ENCODE measurements at regions not wholly inside any gene's neighbourhood (a gene's known extent, or its start where the extent isn't known, plus 50 kb on each side); places are given as distances from the start of the nearest gene placed in this dataset.

DNA sequence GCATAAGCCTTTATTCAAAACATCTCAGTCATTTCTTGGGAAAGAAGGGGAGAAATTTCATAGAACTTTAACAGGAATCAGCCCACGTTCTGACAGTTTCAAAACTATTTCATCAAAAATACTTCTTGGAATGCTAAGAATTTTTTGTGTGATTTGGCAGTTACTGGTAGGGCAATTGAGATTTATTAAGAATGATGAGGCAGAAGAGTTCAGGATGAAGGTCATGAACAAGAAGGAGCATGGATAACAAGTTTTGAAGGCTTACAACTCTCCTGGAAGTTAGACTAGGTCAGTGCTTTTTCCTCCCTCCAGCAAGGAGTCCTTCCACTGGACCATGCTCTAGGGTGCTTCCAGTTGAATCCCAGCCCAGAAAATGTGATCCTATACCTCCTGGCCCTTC is 569.9 kb downstream of the ANKRD7 start:
- no peak overlapping the region for H3K4me2 ChIP-seq
- Mint-ChIP-seq H3K9me3 (no peaks in the 10 kb centered on the region), H3K27me3 (ENCODE audit: insufficient read depth, low read depth, poor library complexity) (peaks cover 3% of the 10 kb centered on the region), H3K4me1 (peaks cover 3% of the 10 kb centered on the region; the same call in 1 of the 3 replicates), H3K27ac (no peak overlapping the region; the same call in 1 of the 2 replicates), H3K36me3 (ENCODE audit: low read depth) (no peaks in the 10 kb centered on the region), H3K4me3 (no peak overlapping the region)
- DNase-seq (ENCODE audit: low spot score) (no peak), ATAC-seq (no peak)
- TF ChIP-seq, protein P1, sequence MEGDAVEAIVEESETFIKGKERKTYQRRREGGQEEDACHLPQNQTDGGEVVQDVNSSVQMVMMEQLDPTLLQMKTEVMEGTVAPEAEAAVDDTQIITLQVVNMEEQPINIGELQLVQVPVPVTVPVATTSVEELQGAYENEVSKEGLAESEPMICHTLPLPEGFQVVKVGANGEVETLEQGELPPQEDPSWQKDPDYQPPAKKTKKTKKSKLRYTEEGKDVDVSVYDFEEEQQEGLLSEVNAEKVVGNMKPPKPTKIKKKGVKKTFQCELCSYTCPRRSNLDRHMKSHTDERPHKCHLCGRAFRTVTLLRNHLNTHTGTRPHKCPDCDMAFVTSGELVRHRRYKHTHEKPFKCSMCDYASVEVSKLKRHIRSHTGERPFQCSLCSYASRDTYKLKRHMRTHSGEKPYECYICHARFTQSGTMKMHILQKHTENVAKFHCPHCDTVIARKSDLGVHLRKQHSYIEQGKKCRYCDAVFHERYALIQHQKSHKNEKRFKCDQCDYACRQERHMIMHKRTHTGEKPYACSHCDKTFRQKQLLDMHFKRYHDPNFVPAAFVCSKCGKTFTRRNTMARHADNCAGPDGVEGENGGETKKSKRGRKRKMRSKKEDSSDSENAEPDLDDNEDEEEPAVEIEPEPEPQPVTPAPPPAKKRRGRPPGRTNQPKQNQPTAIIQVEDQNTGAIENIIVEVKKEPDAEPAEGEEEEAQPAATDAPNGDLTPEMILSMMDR (conservative IDR thresholded peaks at IDR 0.05; ENCODE audit: low read depth in 2 of 2): no peak
- TF ChIP-seq ZNF114 (CRISPR knock-in tag; IDR thresholded peaks at IDR 0.05): no peak
- TF ChIP-seq, protein P2, sequence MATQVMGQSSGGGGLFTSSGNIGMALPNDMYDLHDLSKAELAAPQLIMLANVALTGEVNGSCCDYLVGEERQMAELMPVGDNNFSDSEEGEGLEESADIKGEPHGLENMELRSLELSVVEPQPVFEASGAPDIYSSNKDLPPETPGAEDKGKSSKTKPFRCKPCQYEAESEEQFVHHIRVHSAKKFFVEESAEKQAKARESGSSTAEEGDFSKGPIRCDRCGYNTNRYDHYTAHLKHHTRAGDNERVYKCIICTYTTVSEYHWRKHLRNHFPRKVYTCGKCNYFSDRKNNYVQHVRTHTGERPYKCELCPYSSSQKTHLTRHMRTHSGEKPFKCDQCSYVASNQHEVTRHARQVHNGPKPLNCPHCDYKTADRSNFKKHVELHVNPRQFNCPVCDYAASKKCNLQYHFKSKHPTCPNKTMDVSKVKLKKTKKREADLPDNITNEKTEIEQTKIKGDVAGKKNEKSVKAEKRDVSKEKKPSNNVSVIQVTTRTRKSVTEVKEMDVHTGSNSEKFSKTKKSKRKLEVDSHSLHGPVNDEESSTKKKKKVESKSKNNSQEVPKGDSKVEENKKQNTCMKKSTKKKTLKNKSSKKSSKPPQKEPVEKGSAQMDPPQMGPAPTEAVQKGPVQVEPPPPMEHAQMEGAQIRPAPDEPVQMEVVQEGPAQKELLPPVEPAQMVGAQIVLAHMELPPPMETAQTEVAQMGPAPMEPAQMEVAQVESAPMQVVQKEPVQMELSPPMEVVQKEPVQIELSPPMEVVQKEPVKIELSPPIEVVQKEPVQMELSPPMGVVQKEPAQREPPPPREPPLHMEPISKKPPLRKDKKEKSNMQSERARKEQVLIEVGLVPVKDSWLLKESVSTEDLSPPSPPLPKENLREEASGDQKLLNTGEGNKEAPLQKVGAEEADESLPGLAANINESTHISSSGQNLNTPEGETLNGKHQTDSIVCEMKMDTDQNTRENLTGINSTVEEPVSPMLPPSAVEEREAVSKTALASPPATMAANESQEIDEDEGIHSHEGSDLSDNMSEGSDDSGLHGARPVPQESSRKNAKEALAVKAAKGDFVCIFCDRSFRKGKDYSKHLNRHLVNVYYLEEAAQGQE (IDR thresholded peaks at IDR 0.05; ENCODE audit: unreplicated experiment): no peak
- TF ChIP-seq JUNB (IDR thresholded peaks at IDR 0.05; ENCODE audit: unreplicated experiment): no peak
- TF ChIP-seq, protein P3, sequence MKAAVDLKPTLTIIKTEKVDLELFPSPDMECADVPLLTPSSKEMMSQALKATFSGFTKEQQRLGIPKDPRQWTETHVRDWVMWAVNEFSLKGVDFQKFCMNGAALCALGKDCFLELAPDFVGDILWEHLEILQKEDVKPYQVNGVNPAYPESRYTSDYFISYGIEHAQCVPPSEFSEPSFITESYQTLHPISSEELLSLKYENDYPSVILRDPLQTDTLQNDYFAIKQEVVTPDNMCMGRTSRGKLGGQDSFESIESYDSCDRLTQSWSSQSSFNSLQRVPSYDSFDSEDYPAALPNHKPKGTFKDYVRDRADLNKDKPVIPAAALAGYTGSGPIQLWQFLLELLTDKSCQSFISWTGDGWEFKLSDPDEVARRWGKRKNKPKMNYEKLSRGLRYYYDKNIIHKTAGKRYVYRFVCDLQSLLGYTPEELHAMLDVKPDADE (IDR thresholded peaks at IDR 0.05): no peak
- no peak for TF ChIP-seq EZH2 (IDR thresholded peaks at IDR 0.05; ENCODE audit: low read depth, unreplicated experiment)
- no peak for TF ChIP-seq STAT1 (IDR thresholded peaks at IDR 0.05; ENCODE audit: unreplicated experiment)
- no peak for TF ChIP-seq ZNF331 (CRISPR knock-in tag; IDR thresholded peaks at IDR 0.05; ENCODE audit: low read depth)
- TF ChIP-seq CREB1 (CRISPR knock-in tag; IDR thresholded peaks at IDR 0.05; ENCODE audit: low read depth): no peak
- TF ChIP-seq NANOG (IDR thresholded peaks at IDR 0.05; ENCODE audit: borderline replicate concordance): no peak
- TF ChIP-seq EZH2phosphoT487 (IDR thresholded peaks at IDR 0.05; ENCODE audit: unreplicated experiment): no peak
- TF ChIP-seq, protein P4, sequence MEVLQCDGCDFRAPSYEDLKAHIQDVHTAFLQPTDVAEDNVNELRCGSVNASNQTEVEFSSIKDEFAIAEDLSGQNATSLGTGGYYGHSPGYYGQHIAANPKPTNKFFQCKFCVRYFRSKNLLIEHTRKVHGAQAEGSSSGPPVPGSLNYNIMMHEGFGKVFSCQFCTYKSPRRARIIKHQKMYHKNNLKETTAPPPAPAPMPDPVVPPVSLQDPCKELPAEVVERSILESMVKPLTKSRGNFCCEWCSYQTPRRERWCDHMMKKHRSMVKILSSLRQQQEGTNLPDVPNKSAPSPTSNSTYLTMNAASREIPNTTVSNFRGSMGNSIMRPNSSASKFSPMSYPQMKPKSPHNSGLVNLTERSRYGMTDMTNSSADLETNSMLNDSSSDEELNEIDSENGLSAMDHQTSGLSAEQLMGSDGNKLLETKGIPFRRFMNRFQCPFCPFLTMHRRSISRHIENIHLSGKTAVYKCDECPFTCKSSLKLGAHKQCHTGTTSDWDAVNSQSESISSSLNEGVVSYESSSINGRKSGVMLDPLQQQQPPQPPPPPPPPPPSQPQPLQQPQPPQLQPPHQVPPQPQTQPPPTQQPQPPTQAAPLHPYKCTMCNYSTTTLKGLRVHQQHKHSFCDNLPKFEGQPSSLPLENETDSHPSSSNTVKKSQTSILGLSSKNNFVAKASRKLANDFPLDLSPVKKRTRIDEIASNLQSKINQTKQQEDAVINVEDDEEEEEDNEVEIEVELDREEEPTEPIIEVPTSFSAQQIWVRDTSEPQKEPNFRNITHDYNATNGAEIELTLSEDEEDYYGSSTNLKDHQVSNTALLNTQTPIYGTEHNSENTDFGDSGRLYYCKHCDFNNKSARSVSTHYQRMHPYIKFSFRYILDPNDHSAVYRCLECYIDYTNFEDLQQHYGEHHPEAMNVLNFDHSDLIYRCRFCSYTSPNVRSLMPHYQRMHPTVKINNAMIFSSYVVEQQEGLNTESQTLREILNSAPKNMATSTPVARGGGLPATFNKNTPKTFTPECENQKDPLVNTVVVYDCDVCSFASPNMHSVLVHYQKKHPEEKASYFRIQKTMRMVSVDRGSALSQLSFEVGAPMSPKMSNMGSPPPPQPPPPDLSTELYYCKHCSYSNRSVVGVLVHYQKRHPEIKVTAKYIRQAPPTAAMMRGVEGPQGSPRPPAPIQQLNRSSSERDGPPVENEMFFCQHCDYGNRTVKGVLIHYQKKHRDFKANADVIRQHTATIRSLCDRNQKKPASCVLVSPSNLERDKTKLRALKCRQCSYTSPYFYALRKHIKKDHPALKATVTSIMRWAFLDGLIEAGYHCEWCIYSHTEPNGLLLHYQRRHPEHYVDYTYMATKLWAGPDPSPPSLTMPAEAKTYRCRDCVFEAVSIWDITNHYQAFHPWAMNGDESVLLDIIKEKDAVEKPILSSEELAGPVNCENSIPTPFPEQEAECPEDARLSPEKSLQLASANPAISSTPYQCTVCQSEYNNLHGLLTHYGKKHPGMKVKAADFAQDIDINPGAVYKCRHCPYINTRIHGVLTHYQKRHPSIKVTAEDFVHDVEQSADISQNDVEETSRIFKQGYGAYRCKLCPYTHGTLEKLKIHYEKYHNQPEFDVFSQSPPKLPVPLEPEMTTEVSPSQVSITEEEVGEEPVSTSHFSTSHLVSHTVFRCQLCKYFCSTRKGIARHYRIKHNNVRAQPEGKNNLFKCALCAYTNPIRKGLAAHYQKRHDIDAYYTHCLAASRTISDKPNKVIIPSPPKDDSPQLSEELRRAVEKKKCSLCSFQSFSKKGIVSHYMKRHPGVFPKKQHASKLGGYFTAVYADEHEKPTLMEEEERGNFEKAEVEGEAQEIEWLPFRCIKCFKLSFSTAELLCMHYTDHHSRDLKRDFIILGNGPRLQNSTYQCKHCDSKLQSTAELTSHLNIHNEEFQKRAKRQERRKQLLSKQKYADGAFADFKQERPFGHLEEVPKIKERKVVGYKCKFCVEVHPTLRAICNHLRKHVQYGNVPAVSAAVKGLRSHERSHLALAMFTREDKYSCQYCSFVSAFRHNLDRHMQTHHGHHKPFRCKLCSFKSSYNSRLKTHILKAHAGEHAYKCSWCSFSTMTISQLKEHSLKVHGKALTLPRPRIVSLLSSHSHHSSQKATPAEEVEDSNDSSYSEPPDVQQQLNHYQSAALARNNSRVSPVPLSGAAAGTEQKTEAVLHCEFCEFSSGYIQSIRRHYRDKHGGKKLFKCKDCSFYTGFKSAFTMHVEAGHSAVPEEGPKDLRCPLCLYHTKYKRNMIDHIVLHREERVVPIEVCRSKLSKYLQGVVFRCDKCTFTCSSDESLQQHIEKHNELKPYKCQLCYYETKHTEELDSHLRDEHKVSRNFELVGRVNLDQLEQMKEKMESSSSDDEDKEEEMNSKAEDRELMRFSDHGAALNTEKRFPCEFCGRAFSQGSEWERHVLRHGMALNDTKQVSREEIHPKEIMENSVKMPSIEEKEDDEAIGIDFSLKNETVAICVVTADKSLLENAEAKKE (CRISPR knock-in tag; IDR thresholded peaks at IDR 0.05): no peak
- TF ChIP-seq POLR2AphosphoS5 (IDR thresholded peaks at IDR 0.05; ENCODE audit: low read depth): no peak
- H3K27ac ChIP-seq (ENCODE audit: low read depth): no peak overlapping the region
- no peaks in the 10 kb centered on the region for H3K4me1 ChIP-seq (ENCODE audit: insufficient read depth)
- no peak overlapping the region for H2AFZ ChIP-seq
- H3K36me3 ChIP-seq (ENCODE audit: insufficient read depth): no peaks in the 10 kb centered on the region
- no peaks in the 10 kb centered on the region for H3K79me2 ChIP-seq (replicated peaks; ENCODE audit: insufficient read depth)
- H4K20me1 ChIP-seq (replicated peaks; ENCODE audit: insufficient read depth): no peaks in the 10 kb centered on the region
- H3F3A ChIP-seq (replicated peaks; ENCODE audit: low read depth): no peaks in the 10 kb centered on the region
- peaks cover 3% of the 10 kb centered on the region for H3K9me2 ChIP-seq (ENCODE audit: insufficient read depth)
- no peaks in the 10 kb centered on the region for H3K27me3 ChIP-seq (ENCODE audit: insufficient read depth)
- no peak overlapping the region for H3K4me3 ChIP-seq

Data from GM23338 (cell line).